MM.1S (cell line): ENCODE measurements at regions not wholly inside any gene's neighbourhood (a gene's known extent, or its start where the extent isn't known, plus 50 kb on each side); places are given as distances from the start of the nearest gene placed in this dataset.

Experiments
- DNase-seq: peaks from one replicate; pipeline ENCODE4 v3.0.0-alpha.2; 2015
- H2AFZ ChIP-seq: fragments of 300-600 bp; sonication (generic); 2 replicates; pipeline ENCODE4 v1.6.0; 2016; ENCODE audit warnings: antibody characterized with exemption, low read length
- H3F3A ChIP-seq: fragments of 300-600 bp; sonication (generic); 2 replicates; pipeline ENCODE4 v1.6.1; 2016; ENCODE audit warnings: mild to moderate bottlenecking, antibody characterized with exemption, low read length, moderate library complexity, mixed read lengths; ENCODE audit not compliant: insufficient read depth
- H3K27ac ChIP-seq: fragments of 300-600 bp; sonication (generic); 2 replicates; pipeline ENCODE4 v1.5.1; 2016; ENCODE audit warnings: mild to moderate bottlenecking, low read length
- H3K27me3 ChIP-seq: fragments of 300-600 bp; sonication (generic); replicated peaks from 2 replicates; pipeline ENCODE4 v1.6.0; 2016; ENCODE audit warnings: low read length; ENCODE audit not compliant: insufficient read depth
- H3K36me3 ChIP-seq: fragments of 300-600 bp; sonication (generic); replicated peaks from 2 replicates; pipeline ENCODE4 v1.6.1; 2016; ENCODE audit warnings: mild to moderate bottlenecking, low read length, mixed read lengths; ENCODE audit not compliant: insufficient read depth
- H3K4me1 ChIP-seq: fragments of 300-600 bp; sonication (generic); 2 replicates; pipeline ENCODE4 v1.6.1; 2016; ENCODE audit warnings: low read length, mixed read lengths
- H3K4me2 ChIP-seq: fragments of 300-600 bp; sonication (generic); 2 replicates; pipeline ENCODE4 v1.6.0; 2016; ENCODE audit warnings: low read depth, low read length
- H3K4me3 ChIP-seq: fragments of 300-600 bp; sonication (generic); 2 replicates; pipeline ENCODE4 v1.5.1; 2016; ENCODE audit warnings: low read length, mixed read lengths
- H3K79me2 ChIP-seq: fragments of 300-600 bp; sonication (generic); 2 replicates; pipeline ENCODE4 v1.6.1; 2016; ENCODE audit warnings: mixed run types, low read length, mixed read lengths
- H3K9ac ChIP-seq: fragments of 300-600 bp; sonication (generic); 2 replicates; pipeline ENCODE4 v1.6.1; 2016; ENCODE audit warnings: low read length, mixed read lengths
- H3K9me2 ChIP-seq: fragments of 300-600 bp; sonication (generic); replicated peaks from 2 replicates; pipeline ENCODE4 v1.6.1; 2016; ENCODE audit warnings: mild to moderate bottlenecking, low read length, mixed read lengths; ENCODE audit not compliant: insufficient read depth
- H3K9me3 ChIP-seq: fragments of 300-600 bp; sonication (generic); replicated peaks from 2 replicates; pipeline ENCODE4 v1.6.1; 2016; ENCODE audit warnings: mild to moderate bottlenecking, low read length, mixed read lengths; ENCODE audit not compliant: insufficient read depth
- H4K20me1 ChIP-seq: fragments of 300-600 bp; sonication (generic); 2 replicates; pipeline ENCODE4 v1.6.1; 2016; ENCODE audit warnings: mild to moderate bottlenecking, low read length, moderate library complexity, mixed read lengths; ENCODE audit not compliant: insufficient read depth
- CTCF ChIP-seq: fragments of 300-600 bp; sonication (generic); IDR thresholded peaks from 2 replicates; pipeline ENCODE4 v1.5.1; 2016; ENCODE audit warnings: antibody characterized with exemption, low read length, mixed read lengths
- EZH2 ChIP-seq: fragments of 300-600 bp; sonication (generic); optimal IDR thresholded peaks from 2 replicates; pipeline ENCODE3; 2017; ENCODE audit warnings: low read depth, mild to moderate bottlenecking, antibody characterized with exemption, low read length, mixed read lengths
- EZH2phosphoT487 ChIP-seq: fragments of 300-600 bp; sonication (generic); IDR thresholded peaks from 2 replicates; pipeline ENCODE4 v1.6.1; 2018; ENCODE audit warnings: antibody characterized with exemption, low read length

GRCh38 chr16:27723711-27724481 lies 174.0 kb downstream of the KATNIP start:
- Histone ChIP-seq H3K9me2 (no peaks in the 10 kb centered on the region), H3K4me2 (no peak overlapping the region), H2AFZ (no peak overlapping the region), H3K9me3 (no peaks in the 10 kb centered on the region), H3K4me3 (no peak overlapping the region), H4K20me1 (no peaks in the 10 kb centered on the region), H3K79me2 (no peaks in the 10 kb centered on the region), H3K4me1 (no peaks in the 10 kb centered on the region), H3K9ac (no peak overlapping the region), H3K27ac (no peak overlapping the region), H3K36me3 (no peaks in the 10 kb centered on the region), H3F3A (no peaks in the 10 kb centered on the region), H3K27me3 (no peaks in the 10 kb centered on the region)
- TF ChIP-seq EZH2 (no peak), CTCF (no peak)
- no peak for DNase-seq

GRCh38 chr16:27724482-27725235 lies 174.7 kb downstream of the KATNIP start:
- Histone ChIP-seq H3K4me2 (no peak overlapping the region), H2AFZ (no peak overlapping the region), H3K9me3 (no peaks in the 10 kb centered on the region), H3K27me3 (no peaks in the 10 kb centered on the region), H3K27ac (no peak overlapping the region), H3K9me2 (no peaks in the 10 kb centered on the region), H3K4me3 (no peak overlapping the region), H4K20me1 (no peaks in the 10 kb centered on the region), H3K36me3 (no peaks in the 10 kb centered on the region), H3F3A (no peaks in the 10 kb centered on the region), H3K79me2 (no peaks in the 10 kb centered on the region), H3K4me1 (no peaks in the 10 kb centered on the region), H3K9ac (no peak overlapping the region)
- no peak for DNase-seq
- TF ChIP-seq CTCF: no peak
- no peak for TF ChIP-seq EZH2phosphoT487
- TF ChIP-seq EZH2: no peak

- Histone ChIP-seq H4K20me1 (no peaks in the 10 kb centered on the region), H3K9me3 (no peaks in the 10 kb centered on the region), H2AFZ (no peak overlapping the region), H3K4me3 (no peak overlapping the region), H3K79me2 (no peaks in the 10 kb centered on the region), H3K36me3 (no peaks in the 10 kb centered on the region), H3K9ac (no peak overlapping the region), H3K4me2 (no peak overlapping the region), H3K27ac (no peak overlapping the region), H3K27me3 (no peaks in the 10 kb centered on the region), H3K4me1 (no peaks in the 10 kb centered on the region), H3F3A (no peaks in the 10 kb centered on the region), H3K9me2 (no peaks in the 10 kb centered on the region)
- TF ChIP-seq CTCF (no peak), EZH2phosphoT487 (no peak), EZH2 (no peak)
- DNase-seq: no peak
These were observed 175.5 kb downstream of the KATNIP start for GRCh38 chr16:27725236-27726000.
